CD4-positive, alpha-beta memory T cell (primary cell): ENCODE measurements at regions not wholly inside any gene's neighbourhood (a gene's known extent, or its start where the extent isn't known, plus 50 kb on each side); places are given as distances from the start of the nearest gene placed in this dataset.
A peak's percentile ranks its signal among the peaks of the same experiment; 100 is the strongest.

Experiments used
- CTCF ChIA-PET: fragments of 350-600 bp; sonication (Branson Sonifier 250); formaldehyde crosslinking; loops from one replicate; lab custom pipeline; 2021; ENCODE audit warnings: inconsistent platforms; ENCODE audit not compliant: partially characterized antibody; lab: Charles Lee
- POLR2A ChIA-PET: fragments of 350-600 bp; sonication (Branson Sonifier 250); formaldehyde crosslinking; loops from one replicate; lab custom pipeline; 2021; ENCODE audit not compliant: partially characterized antibody; lab: Charles Lee
- DNase-seq, 5 donors: peaks; one replicate each; pipeline versions ENCODE4 v3.0.0 to v3.0.0-alpha.2; 2020 to 2022; ENCODE audit warnings: mixed read lengths in 1 of 5
- H3K27ac ChIP-seq: one replicate; pipeline ENCODE4 v1.7.0; 2013; ENCODE audit warnings: low read depth, low read length
- H3K27me3 ChIP-seq: 2 replicates; pipeline ENCODE4 v1.7.0; 2013; ENCODE audit warnings: mild to moderate bottlenecking, low read length, moderate library complexity; ENCODE audit not compliant: insufficient read depth
- H3K36me3 ChIP-seq: 2 replicates; pipeline ENCODE4 v1.7.0; 2013; ENCODE audit warnings: mild to moderate bottlenecking, low read length, moderate library complexity; ENCODE audit not compliant: insufficient read depth
- H3K4me1 ChIP-seq: 2 replicates; pipeline ENCODE4 v1.7.0; 2013; ENCODE audit warnings: mild to moderate bottlenecking, low read length, moderate library complexity; ENCODE audit not compliant: insufficient read depth
- H3K4me3 ChIP-seq, 2 donors: one replicate each; pipeline ENCODE4 v1.7.0; 2013; ENCODE audit warnings: low read length in 2 of 2, mild to moderate bottlenecking in 1 of 2
- H3K9me3 ChIP-seq, 2 donors: one replicate each; pipeline ENCODE4 v1.7.0; 2013; ENCODE audit warnings: low read length in 2 of 2, control low read depth in 1 of 2; ENCODE audit not compliant: control insufficient read depth in 1 of 2
- H3K27ac Mint-ChIP-seq, 7 donors: one replicate each; pipeline ENCODE4 v1.8.0; 2020 to 2021; ENCODE audit warnings: mixed read lengths in 7 of 7, mild to moderate bottlenecking in 6 of 7, inconsistent platforms in 3 of 7, moderate library complexity in 3 of 7
- H3K27me3 Mint-ChIP-seq, 2 donors: one replicate each; pipeline ENCODE4 v1.8.0; 2020 to 2021; ENCODE audit warnings: mixed read lengths in 2 of 2
- H3K36me3 Mint-ChIP-seq, 2 donors: one replicate each; pipeline ENCODE4 v1.8.0; 2020 to 2021; ENCODE audit warnings: mixed read lengths in 2 of 2, inconsistent platforms in 1 of 2, mild to moderate bottlenecking in 1 of 2
- H3K4me1 Mint-ChIP-seq, 4 donors: one replicate each; pipeline ENCODE4 v1.8.0; 2020 to 2021; ENCODE audit warnings: mixed read lengths in 4 of 4, mild to moderate bottlenecking in 1 of 4
- H3K4me3 Mint-ChIP-seq, 8 donors: one replicate each; pipeline ENCODE4 v1.8.0; 2020 to 2021; ENCODE audit warnings: mixed read lengths in 8 of 8, mild to moderate bottlenecking in 7 of 8, moderate library complexity in 6 of 8, inconsistent platforms in 3 of 8
- H3K9me3 Mint-ChIP-seq, 8 donors: one replicate each; pipeline ENCODE4 v1.8.0; 2020 to 2021; ENCODE audit warnings: mixed read lengths in 8 of 8, mild to moderate bottlenecking in 5 of 8, inconsistent platforms in 3 of 8, moderate library complexity in 1 of 8
- intact Hi-C: fragments of 100-400 bp; cut with micrococcal nuclease; formaldehyde crosslinking; loops from one replicate; pipeline ENCODE4 v1.15.1; 2023

DNA sequence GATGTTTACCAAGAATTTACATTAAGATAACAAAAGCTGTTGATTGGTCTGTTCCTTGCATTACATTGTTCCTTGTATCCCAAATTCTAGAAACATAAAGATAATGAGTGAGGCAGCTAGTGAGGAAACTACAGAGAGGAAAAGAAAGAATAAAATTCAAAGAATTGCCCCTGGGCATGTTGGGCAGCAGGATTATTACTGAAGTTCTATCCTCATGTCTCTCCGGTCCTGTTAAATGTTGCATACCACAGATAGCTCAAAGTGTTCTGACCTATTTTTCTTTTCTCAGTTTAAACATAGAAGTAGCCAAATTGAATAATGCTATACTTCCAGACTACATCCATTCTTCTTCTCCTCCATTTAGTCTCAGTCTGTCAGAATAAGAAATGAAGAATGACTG lies 58.2 kb upstream of the DYNC1I2 start:
- H3K27ac ChIP-seq, result no peak overlapping the region
- Mint-ChIP-seq H3K4me1 (no peaks in the 10 kb centered on the region), H3K9me3 (peaks cover 0 to 50% (median 43%) of the 10 kb centered on the region in 8 donors), H3K4me3 (no peak overlapping the region), H3K27ac (no peak overlapping the region), H3K36me3 (peaks cover 2 to 6% of the 10 kb centered on the region in 2 donors), H3K27me3 (peaks cover 3 to 6% of the 10 kb centered on the region in 2 donors)
- intact Hi-C loops, result no loop called here
- H3K4me1 ChIP-seq, result no peaks in the 10 kb centered on the region
- H3K4me3 ChIP-seq, result no peak overlapping the region
- H3K9me3 ChIP-seq, result peaks cover 0 to 12% of the 10 kb centered on the region in 2 donors
- POLR2A ChIA-PET, result no interaction called here
- no peak for DNase-seq
- CTCF ChIA-PET, result no interaction called here
- no peaks in the 10 kb centered on the region for H3K36me3 ChIP-seq
- H3K27me3 ChIP-seq, result no peaks in the 10 kb centered on the region

DNA sequence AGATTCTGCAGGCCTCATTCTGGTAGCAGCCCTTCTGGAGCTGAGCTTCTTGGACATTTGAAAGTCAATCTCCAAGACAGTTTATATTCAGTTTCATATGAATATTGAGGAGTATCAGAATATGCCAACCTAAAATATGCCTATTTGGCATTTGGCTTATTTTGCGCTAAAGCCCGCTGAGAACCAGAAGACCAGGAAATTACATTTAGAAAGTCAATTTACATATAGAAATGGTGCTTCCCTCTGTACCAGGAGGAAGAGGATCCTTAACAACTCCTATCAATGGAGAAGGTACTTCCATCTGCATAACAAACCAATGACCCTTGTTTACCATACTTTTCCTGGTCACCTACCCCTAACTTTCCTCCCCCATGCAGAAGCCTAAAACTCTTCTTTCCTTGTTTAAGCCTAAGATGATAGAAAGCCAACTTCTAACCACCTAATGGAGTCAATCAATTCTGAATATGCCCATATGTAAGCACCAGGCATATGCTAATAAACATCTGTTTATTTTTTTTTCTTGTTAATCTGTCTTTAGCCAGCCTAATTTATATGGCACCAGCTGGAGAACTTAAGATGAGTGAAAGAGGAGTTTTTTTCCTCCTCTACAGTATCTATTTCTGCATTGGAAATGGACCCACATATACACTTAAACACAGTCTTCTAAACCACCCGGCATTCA lies 57.0 kb upstream of the DYNC1I2 start:
- Mint-ChIP-seq H3K4me3 (no peak overlapping the region), H3K36me3 (peaks cover 2 to 6% of the 10 kb centered on the region in 2 donors), H3K27ac (peak overlapping the region in 1 of 7 donors; percentile 34), H3K4me1 (no peaks in the 10 kb centered on the region), H3K27me3 (peaks cover 4 to 6% of the 10 kb centered on the region in 2 donors), H3K9me3 (peaks cover 0 to 52% (median 43%) of the 10 kb centered on the region in 8 donors)
- Histone ChIP-seq H3K9me3 (peaks cover 0 to 12% of the 10 kb centered on the region in 2 donors), H3K27ac (no peak overlapping the region), H3K4me3 (no peak overlapping the region), H3K36me3 (no peaks in the 10 kb centered on the region), H3K4me1 (no peaks in the 10 kb centered on the region), H3K27me3 (no peaks in the 10 kb centered on the region)
- ChIA-PET POLR2A (no interaction called here), CTCF (no interaction called here)
- no peak for DNase-seq
- intact Hi-C loops, result no loop called here

DNA sequence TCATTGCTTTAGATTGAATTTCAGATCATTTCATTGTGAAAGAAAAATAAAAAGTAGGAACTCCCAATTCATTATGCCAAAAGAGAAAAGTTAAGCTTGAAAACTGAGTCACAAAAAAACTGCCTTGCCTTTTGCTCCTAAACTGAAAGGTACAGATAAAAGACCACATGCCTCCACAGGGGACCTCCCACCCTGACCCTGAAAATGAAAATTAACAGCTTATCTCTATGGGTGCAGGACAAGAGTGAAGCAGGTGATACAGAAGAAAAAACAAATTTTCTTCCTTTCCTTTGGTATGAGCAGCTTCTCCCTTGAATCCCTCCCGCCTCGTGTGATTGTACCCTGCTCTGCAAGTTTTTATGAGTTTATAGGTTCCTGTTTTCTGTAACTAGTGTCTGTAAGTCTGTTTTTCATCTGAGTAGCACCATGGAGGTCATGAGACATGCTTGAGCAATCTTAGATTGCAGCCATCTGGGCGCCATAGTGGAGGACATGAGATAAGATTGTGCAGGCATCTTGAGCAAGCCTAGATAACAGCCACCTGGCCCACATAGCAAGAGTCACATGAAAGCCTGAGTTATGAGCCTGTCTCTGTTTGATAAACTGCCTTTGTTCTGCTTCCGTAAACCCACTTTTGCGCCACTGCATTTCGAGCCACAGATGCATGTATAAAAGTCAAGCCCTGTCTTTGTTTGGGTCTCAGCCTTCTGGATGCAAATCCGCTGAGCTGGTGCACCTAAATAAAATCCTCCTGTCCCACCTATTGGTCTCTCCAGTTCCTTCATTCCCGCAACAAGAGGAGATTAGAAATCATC lies 56.2 kb upstream of the DYNC1I2 start:
- Mint-ChIP-seq H3K4me3 (no peak overlapping the region), H3K27me3 (peaks cover 3 to 4% of the 10 kb centered on the region in 2 donors), H3K4me1 (no peaks in the 10 kb centered on the region), H3K36me3 (peaks cover 2 to 6% of the 10 kb centered on the region in 2 donors), H3K27ac (no peak overlapping the region), H3K9me3 (peaks cover 0 to 52% (median 43%) of the 10 kb centered on the region in 8 donors)
- Histone ChIP-seq H3K4me3 (no peak overlapping the region), H3K36me3 (no peaks in the 10 kb centered on the region), H3K9me3 (peaks cover 0 to 12% of the 10 kb centered on the region in 2 donors), H3K27ac (no peak overlapping the region), H3K4me1 (no peaks in the 10 kb centered on the region), H3K27me3 (no peaks in the 10 kb centered on the region)
- ChIA-PET POLR2A (no interaction called here), CTCF (no interaction called here)
- intact Hi-C loops, result no loop called here
- no peak for DNase-seq
